Vagina (tissue), 2 donors: ENCODE measurements at regions not wholly inside any gene's neighbourhood (a gene's known extent, or its start where the extent isn't known, plus 50 kb on each side); places are given as distances from the start of the nearest gene placed in this dataset.
"Not testable (repeated sequence)": the region's sequence is repeated elsewhere in the genome, so short reads cannot be mapped to it uniquely, and the experiment has no call there.

Experiments
- DNase-seq, 2 donors: peaks; one replicate each; pipeline ENCODE4 v3.0.0-alpha.2; 2017; ENCODE audit errors: extremely low spot score in 2 of 2
- H3K27ac ChIP-seq: fragments of 200-600 bp; sonication (generic); one replicate; pipeline ENCODE4 v1.5.1; 2019
- H3K27me3 ChIP-seq: fragments of 200-600 bp; sonication (generic); one replicate; pipeline ENCODE4 v1.5.1; 2019
- H3K36me3 ChIP-seq, 2 donors: fragments of 200-600 bp; sonication (generic); one replicate each; pipeline ENCODE4 v1.5.1; 2017 to 2019
- H3K4me1 ChIP-seq: fragments of 200-600 bp; sonication (generic); one replicate; pipeline ENCODE4 v1.5.1; 2019
- H3K4me3 ChIP-seq, 2 donors: fragments of 200-600 bp; sonication (generic); 1 replicate in 1 of 2; 2 replicates in 1 of 2; pipeline ENCODE4 v1.5.1; 2016 to 2019
- H3K9me3 ChIP-seq: fragments of 200-600 bp; sonication (generic); one replicate; pipeline ENCODE4 v1.5.1; 2019
- POLR2A ChIP-seq, 2 donors: fragments of 450-650 bp; IDR thresholded peaks; one replicate each; pipeline ENCODE4 v1.6.1; 2017; ENCODE audit warnings: antibody characterized with exemption in 2 of 2, mild to moderate bottlenecking in 2 of 2, moderate library complexity in 2 of 2
- POLR2AphosphoS5 ChIP-seq, 2 donors: sonication (generic); formaldehyde crosslinking; IDR thresholded peaks; one replicate each; pipeline ENCODE4 v1.9.0; 2017; ENCODE audit warnings: antibody characterized with exemption in 2 of 2, mild to moderate bottlenecking in 2 of 2, low read depth in 1 of 2; ENCODE audit not compliant: insufficient read depth in 1 of 2
- intact Hi-C: fragments of 100-400 bp; cut with DNase I; formaldehyde crosslinking; loops from one replicate; pipeline ENCODE4 v1.15.1; 2023
- TF ChIP-seq, protein P1 (sequence below), 3 experiments: fragments of 450-650 bp in 2 of 3; fragments of 200-600 bp in 1 of 3; sonication (generic) in 1 of 3; IDR thresholded peaks; one replicate each; pipeline ENCODE4 v1.5.1; 2017 to 2019; ENCODE audit warnings: antibody characterized with exemption in 3 of 3, mild to moderate bottlenecking in 2 of 3, moderate library complexity in 2 of 3

DNA sequence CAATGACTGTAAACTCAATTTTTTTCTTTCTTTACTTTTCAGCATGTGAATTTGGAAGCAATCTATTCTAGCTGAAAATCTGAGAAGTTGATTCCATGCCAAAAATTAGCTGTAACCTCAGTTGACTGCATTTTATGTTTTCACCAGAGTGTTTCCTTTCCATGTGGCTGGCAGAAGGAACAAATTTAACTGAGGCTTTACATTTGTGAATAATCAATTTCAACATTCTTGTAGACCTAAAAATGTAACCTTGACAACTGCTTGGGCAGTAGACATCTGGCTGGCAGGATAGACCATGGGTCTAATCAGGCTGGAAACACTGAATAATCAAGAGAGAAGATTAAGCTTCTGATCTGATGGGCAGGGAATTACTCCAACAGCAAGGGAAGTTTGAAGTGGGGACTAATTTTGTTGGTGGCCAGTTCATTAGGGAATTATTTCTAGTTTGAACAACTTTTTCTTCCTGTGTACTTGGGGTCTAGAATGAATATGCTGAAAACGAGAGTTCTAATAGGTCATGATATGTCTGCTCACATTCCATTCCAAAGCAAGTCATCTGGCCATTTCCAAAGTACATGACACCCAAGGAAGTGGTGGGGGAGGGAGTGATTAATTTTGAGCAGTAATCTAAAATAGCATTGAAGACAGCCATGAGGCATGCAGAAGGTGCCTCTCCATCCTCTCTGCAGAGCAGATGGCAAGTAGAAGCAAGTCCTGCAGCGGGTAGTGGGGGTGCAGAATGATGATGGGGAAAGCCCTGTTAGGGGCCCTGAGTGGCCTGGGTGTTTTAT lies 68.2 kb downstream of the ATP23 start:
- H3K27ac ChIP-seq: no peak overlapping the region
- TF ChIP-seq POLR2AphosphoS5 (IDR thresholded peaks at IDR 0.05; ENCODE audit: insufficient read depth in 1 of 2, low read depth in 1 of 2): no peak
- no peak for TF ChIP-seq POLR2A (IDR thresholded peaks at IDR 0.05)
- H3K9me3 ChIP-seq: no peaks in the 10 kb centered on the region
- no peaks in the 10 kb centered on the region for H3K27me3 ChIP-seq
- intact Hi-C loops: no loop called here
- H3K4me1 ChIP-seq: no peaks in the 10 kb centered on the region
- no peaks in the 10 kb centered on the region for H3K36me3 ChIP-seq
- DNase-seq: no peak
- no peak overlapping the region for H3K4me3 ChIP-seq

DNA sequence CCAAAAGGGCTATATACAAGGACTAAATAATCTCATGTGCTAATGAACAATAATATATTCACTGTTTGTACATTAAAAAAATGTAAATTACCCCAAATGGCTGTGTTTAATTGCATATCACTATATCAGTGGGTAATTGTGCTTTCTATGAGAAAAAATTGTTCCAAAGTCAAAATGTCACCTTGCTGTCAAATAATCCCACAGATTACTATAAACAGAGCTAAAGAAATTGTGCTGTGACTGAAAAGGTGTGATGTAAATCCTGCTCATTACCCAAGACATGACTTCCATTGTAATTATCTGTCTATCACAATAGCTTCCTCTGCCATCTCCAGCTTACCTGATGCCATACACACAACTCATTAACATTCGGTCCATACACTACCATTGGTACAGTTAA lies 70.3 kb downstream of the ATP23 start:
- no peak for DNase-seq
- no peaks in the 10 kb centered on the region for H3K4me1 ChIP-seq
- H3K36me3 ChIP-seq: no peaks in the 10 kb centered on the region
- intact Hi-C loops: no loop called here
- no peak overlapping the region for H3K4me3 ChIP-seq
- TF ChIP-seq, protein P1, sequence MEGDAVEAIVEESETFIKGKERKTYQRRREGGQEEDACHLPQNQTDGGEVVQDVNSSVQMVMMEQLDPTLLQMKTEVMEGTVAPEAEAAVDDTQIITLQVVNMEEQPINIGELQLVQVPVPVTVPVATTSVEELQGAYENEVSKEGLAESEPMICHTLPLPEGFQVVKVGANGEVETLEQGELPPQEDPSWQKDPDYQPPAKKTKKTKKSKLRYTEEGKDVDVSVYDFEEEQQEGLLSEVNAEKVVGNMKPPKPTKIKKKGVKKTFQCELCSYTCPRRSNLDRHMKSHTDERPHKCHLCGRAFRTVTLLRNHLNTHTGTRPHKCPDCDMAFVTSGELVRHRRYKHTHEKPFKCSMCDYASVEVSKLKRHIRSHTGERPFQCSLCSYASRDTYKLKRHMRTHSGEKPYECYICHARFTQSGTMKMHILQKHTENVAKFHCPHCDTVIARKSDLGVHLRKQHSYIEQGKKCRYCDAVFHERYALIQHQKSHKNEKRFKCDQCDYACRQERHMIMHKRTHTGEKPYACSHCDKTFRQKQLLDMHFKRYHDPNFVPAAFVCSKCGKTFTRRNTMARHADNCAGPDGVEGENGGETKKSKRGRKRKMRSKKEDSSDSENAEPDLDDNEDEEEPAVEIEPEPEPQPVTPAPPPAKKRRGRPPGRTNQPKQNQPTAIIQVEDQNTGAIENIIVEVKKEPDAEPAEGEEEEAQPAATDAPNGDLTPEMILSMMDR (IDR thresholded peaks at IDR 0.05): no peak
- no peak for TF ChIP-seq POLR2AphosphoS5 (IDR thresholded peaks at IDR 0.05; ENCODE audit: insufficient read depth in 1 of 2, low read depth in 1 of 2)
- TF ChIP-seq POLR2A (IDR thresholded peaks at IDR 0.05): no peak
- no peak overlapping the region for H3K27ac ChIP-seq
- no peaks in the 10 kb centered on the region for H3K9me3 ChIP-seq
- no peaks in the 10 kb centered on the region for H3K27me3 ChIP-seq

DNA sequence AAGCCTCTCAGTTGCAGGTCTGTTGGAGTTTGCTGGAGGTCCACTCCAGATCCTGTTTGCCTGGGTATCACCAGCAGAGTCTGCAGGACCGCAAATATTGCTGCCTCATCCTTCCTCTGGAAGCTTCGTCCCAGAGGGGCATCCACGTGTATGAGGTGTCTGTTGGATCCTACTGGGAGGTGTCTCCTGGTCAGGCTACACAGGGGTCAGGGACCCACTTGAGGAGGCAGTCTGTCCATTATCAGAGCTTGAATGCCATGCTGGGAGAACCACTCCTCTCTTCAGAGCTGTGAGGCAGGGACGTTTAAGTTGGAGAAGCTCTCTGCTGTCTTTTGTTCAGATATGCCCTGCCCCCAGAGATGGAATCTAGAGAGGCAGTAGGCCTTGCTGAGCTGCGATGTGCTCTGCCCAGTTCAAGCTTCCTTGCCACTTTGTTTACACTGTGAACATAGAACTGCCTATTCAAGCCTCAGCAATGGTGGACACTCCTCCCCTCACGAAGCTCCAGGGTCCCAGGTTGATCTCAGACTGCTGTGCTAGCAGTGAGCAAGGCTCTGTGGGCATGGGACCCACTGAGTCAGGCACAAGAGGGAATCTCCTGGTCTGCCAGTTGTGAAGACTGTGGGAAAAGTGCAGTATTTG lies 81.1 kb downstream of the ATP23 start:
- DNase-seq, H3K4me3 ChIP-seq, H3K27ac ChIP-seq, H3K9me3 ChIP-seq, H3K27me3 ChIP-seq, H3K36me3 ChIP-seq, intact Hi-C loops: not testable (repeated sequence)
- H3K4me1 ChIP-seq: peaks cover 12% of the 10 kb centered on the region

DNA sequence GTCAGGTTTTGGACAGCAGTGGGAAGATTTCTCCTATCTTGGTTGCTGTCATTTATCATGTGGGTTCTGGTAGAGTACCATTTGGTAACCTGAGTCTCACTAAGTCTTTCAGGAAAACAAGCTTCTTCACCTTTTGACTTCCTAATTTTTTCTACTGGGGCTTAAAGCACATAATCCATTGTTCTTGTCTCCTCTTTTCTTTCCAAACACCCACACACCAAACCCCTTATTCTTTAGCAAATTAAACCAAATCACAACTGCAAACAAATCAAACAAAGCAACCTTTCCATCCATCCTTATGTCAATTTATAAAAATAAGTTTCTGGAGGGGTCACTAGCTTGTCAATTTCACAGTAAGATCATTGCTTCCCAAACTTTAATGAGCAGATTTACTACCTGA lies 84.1 kb downstream of the ATP23 start:
- DNase-seq: no peak
- intact Hi-C loops: no loop called here
- Histone ChIP-seq H3K9me3 (no peaks in the 10 kb centered on the region), H3K4me1 (peaks cover 14% of the 10 kb centered on the region), H3K27me3 (no peaks in the 10 kb centered on the region), H3K4me3 (no peak overlapping the region), H3K36me3 (no peaks in the 10 kb centered on the region), H3K27ac (no peak overlapping the region)
- TF ChIP-seq POLR2A (IDR thresholded peaks at IDR 0.05): no peak
- TF ChIP-seq POLR2AphosphoS5 (IDR thresholded peaks at IDR 0.05; ENCODE audit: insufficient read depth in 1 of 2, low read depth in 1 of 2): no peak
- TF ChIP-seq, protein P1 (IDR thresholded peaks at IDR 0.05): no peak

DNA sequence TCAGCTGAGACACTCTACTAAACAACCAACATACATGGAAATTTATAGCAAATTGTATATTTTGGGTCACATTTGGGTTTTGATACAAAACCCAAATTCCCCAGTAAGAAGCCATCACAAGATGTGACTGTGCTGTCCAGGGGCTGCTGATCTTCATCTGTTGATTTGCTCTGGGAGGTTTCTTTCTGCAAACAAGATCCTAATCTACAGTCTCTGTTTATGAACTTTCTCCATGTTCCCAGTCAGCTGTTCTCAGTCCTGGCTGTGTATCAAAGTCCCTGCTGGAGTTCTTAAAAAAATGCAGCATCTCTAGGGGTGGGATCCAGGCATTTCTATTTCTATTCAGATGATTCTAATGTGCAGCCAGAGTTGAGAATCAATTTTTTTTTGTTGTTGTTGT lies 85.1 kb downstream of the ATP23 start:
- Histone ChIP-seq H3K27me3 (no peaks in the 10 kb centered on the region), H3K27ac (no peak overlapping the region), H3K4me1 (peaks cover 14% of the 10 kb centered on the region), H3K9me3 (no peaks in the 10 kb centered on the region), H3K4me3 (no peak overlapping the region), H3K36me3 (no peaks in the 10 kb centered on the region)
- TF ChIP-seq, protein P1 (IDR thresholded peaks at IDR 0.05): no peak
- TF ChIP-seq POLR2AphosphoS5 (IDR thresholded peaks at IDR 0.05; ENCODE audit: insufficient read depth in 1 of 2, low read depth in 1 of 2) (no peak), POLR2A (IDR thresholded peaks at IDR 0.05) (no peak)
- DNase-seq: no peak
- intact Hi-C loops: no loop called here
